Endothelial cell of umbilical vein (primary cell): ENCODE measurements at regions not wholly inside any gene's neighbourhood (a gene's known extent, or its start where the extent isn't known, plus 50 kb on each side); places are given as distances from the start of the nearest gene placed in this dataset.

Source experiments
- EZH2 ChIP-seq: IDR thresholded peaks from 2 replicates; pipeline ENCODE4 v1.6.1; 2012; ENCODE audit warnings: borderline replicate concordance, low read depth, mild to moderate bottlenecking, moderate library complexity, low read length, inconsistent platforms; ENCODE audit not compliant: severe bottlenecking
- FOS ChIP-seq: IDR thresholded peaks from 2 replicates; pipeline ENCODE4 v1.6.1; 2011; ENCODE audit warnings: mild to moderate bottlenecking, low read length, moderate library complexity, borderline replicate concordance; ENCODE audit not compliant: insufficient read depth
- JUN ChIP-seq: IDR thresholded peaks from 2 replicates; pipeline ENCODE4 v1.6.1; 2011; ENCODE audit warnings: borderline replicate concordance, low read depth; ENCODE audit not compliant: insufficient read length, insufficient read depth
- MYC ChIP-seq: IDR thresholded peaks from one replicate; pipeline ENCODE4 v1.6.1; 2011; ENCODE audit warnings: mild to moderate bottlenecking, low read depth, low read length
- POLR2A ChIP-seq: IDR thresholded peaks from 2 replicates; pipeline ENCODE4 v1.6.1; 2012; ENCODE audit warnings: low read depth, mild to moderate bottlenecking, control low read depth, low read length
- POLR2AphosphoS5 ChIP-seq: IDR thresholded peaks from 2 replicates; pipeline ENCODE4 v1.6.1; 2012; ENCODE audit warnings: low read depth, mild to moderate bottlenecking, control low read depth, low read length, moderate library complexity; ENCODE audit not compliant: insufficient read depth
- TF ChIP-seq, protein P1 (sequence below), 2 donors: IDR thresholded peaks; 1 replicate in 1 of 2; 2 replicates in 1 of 2; pipeline ENCODE4 v1.5.1; 2011; ENCODE audit warnings: low read length in 2 of 2, mild to moderate bottlenecking in 2 of 2, moderate library complexity in 2 of 2, control low read depth in 1 of 2, inconsistent platforms in 1 of 2, low read depth in 1 of 2; ENCODE audit not compliant: insufficient read depth in 1 of 2; ENCODE audit errors: extremely low read depth in 1 of 2
- TF ChIP-seq, protein P2 (sequence below): IDR thresholded peaks from 2 replicates; pipeline ENCODE4 v1.6.1; 2011; ENCODE audit not compliant: insufficient read depth, insufficient read length

DNA sequence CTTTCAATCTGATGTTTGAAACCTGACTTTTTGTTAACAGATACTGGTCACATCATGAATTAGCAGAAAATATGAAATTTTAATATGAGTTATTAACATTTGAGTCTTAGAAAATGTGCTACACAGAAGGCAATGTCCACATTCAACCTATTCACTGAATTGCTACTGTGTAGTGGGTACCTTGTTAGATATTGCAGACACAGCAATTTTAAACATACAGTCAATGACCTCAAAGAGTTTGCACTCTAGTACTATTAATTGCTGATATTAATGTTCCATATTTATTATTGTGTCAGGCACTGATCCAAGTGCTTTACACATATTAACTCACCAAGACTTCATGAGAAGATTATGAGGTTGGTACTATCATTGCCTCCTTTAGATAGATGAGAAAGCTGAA is 385.4 kb upstream of the PKDCC start:
- TF ChIP-seq, protein P1, sequence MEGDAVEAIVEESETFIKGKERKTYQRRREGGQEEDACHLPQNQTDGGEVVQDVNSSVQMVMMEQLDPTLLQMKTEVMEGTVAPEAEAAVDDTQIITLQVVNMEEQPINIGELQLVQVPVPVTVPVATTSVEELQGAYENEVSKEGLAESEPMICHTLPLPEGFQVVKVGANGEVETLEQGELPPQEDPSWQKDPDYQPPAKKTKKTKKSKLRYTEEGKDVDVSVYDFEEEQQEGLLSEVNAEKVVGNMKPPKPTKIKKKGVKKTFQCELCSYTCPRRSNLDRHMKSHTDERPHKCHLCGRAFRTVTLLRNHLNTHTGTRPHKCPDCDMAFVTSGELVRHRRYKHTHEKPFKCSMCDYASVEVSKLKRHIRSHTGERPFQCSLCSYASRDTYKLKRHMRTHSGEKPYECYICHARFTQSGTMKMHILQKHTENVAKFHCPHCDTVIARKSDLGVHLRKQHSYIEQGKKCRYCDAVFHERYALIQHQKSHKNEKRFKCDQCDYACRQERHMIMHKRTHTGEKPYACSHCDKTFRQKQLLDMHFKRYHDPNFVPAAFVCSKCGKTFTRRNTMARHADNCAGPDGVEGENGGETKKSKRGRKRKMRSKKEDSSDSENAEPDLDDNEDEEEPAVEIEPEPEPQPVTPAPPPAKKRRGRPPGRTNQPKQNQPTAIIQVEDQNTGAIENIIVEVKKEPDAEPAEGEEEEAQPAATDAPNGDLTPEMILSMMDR (IDR thresholded peaks at IDR 0.05; ENCODE audit: extremely low read depth in 1 of 2, insufficient read depth in 1 of 2, low read depth in 1 of 2, low read length in 2 of 2): no peak
- TF ChIP-seq MYC: no peak
- no peak for TF ChIP-seq EZH2
- no peak for TF ChIP-seq POLR2A
- no peak for TF ChIP-seq JUN
- TF ChIP-seq POLR2AphosphoS5: no peak
- TF ChIP-seq FOS: no peak
- TF ChIP-seq, protein P2, sequence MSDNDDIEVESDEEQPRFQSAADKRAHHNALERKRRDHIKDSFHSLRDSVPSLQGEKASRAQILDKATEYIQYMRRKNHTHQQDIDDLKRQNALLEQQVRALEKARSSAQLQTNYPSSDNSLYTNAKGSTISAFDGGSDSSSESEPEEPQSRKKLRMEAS: no peak
